ENCODE measurements at regions not wholly inside any gene's neighbourhood (a gene's known extent, or its start where the extent isn't known, plus 50 kb on each side); places are given as distances from the start of the nearest gene placed in this dataset.

- peak; percentile 33 for DNase-seq (ENCODE audit: low spot score)
Observed at GRCh38 chr9:29830821-29831220, 2257.5 kb upstream of the C9orf72 start.

- DNase-seq (ENCODE audit: low spot score): no peak
Observed at GRCh38 chr9:29838491-29839020, 2265.3 kb upstream of the C9orf72 start.

GRCh38 chr9:29844251-29844650 lies 2271.0 kb upstream of the C9orf72 start:
- no peak for DNase-seq (ENCODE audit: low spot score)

- DNase-seq (ENCODE audit: low spot score): no peak
Observed at GRCh38 chr9:29850664-29851063, 2277.4 kb upstream of the C9orf72 start.

- no peak for DNase-seq (ENCODE audit: low spot score)
Observed at GRCh38 chr9:29861803-29862202, 2288.5 kb upstream of the C9orf72 start.

GRCh38 chr9:29865764-29866313 lies 2292.6 kb upstream of the C9orf72 start:
- DNase-seq (ENCODE audit: low spot score): no peak

GRCh38 chr9:29866556-29866955 lies 2293.3 kb upstream of the C9orf72 start:
- DNase-seq (ENCODE audit: low spot score): no peak

GRCh38 chr9:29873579-29873978 lies 2300.3 kb upstream of the C9orf72 start:
- DNase-seq (ENCODE audit: low spot score): no peak

- no peak for DNase-seq (ENCODE audit: low spot score)
Observed at GRCh38 chr9:29875547-29875946, 2302.3 kb upstream of the C9orf72 start.

GRCh38 chr9:29882767-29883166 lies 2309.5 kb upstream of the C9orf72 start:
- no peak for DNase-seq (ENCODE audit: low spot score)

- no peak for DNase-seq (ENCODE audit: low spot score)
Observed at GRCh38 chr9:29906065-29906464, 2332.8 kb upstream of the C9orf72 start.

GRCh38 chr9:29928072-29928471 lies 2354.8 kb upstream of the C9orf72 start:
- no peak for DNase-seq (ENCODE audit: low spot score)

- no peak for DNase-seq (ENCODE audit: low spot score)
Observed at GRCh38 chr9:29939559-29939958, 2366.3 kb upstream of the C9orf72 start.

- DNase-seq (ENCODE audit: low spot score): no peak
Observed at GRCh38 chr9:29945012-29945411, 2371.7 kb upstream of the C9orf72 start.

GRCh38 chr9:29958469-29958868 lies 2385.2 kb upstream of the C9orf72 start:
- DNase-seq (ENCODE audit: low spot score): no peak

- DNase-seq (ENCODE audit: low spot score): no peak
Observed at GRCh38 chr9:29965834-29966233, 2392.6 kb upstream of the C9orf72 start.

GRCh38 chr9:29966247-29966646 lies 2393.0 kb upstream of the C9orf72 start:
- peak; percentile 33 for DNase-seq (ENCODE audit: low spot score)

GRCh38 chr9:29968831-29969230 lies 2395.6 kb upstream of the C9orf72 start:
- no peak for DNase-seq (ENCODE audit: low spot score)

GRCh38 chr9:29969408-29969807 lies 2396.1 kb upstream of the C9orf72 start:
- no peak for DNase-seq (ENCODE audit: low spot score)

GRCh38 chr9:29969856-29970647 lies 2396.8 kb upstream of the C9orf72 start:
- DNase-seq (ENCODE audit: low spot score): no peak

GRCh38 chr9:29974197-29974596 lies 2400.9 kb upstream of the C9orf72 start:
- DNase-seq (ENCODE audit: low spot score): no peak

- no peak for DNase-seq (ENCODE audit: low spot score)
Observed at GRCh38 chr9:29976981-29977380, 2403.7 kb upstream of the C9orf72 start.

GRCh38 chr9:29981013-29981412 lies 2403.4 kb upstream of the ACO1 start:
- no peak for DNase-seq (ENCODE audit: low spot score)

- no peak for DNase-seq (ENCODE audit: low spot score)
Observed at GRCh38 chr9:29999645-30000044, 2384.8 kb upstream of the ACO1 start.

Measured in kidney capillary endothelial cell (primary cell).